CD4-positive, alpha-beta T cell treated with Interleukin-4 for 1 hour (primary cell): ENCODE measurements at regions not wholly inside any gene's neighbourhood (a gene's known extent, or its start where the extent isn't known, plus 50 kb on each side); places are given as distances from the start of the nearest gene placed in this dataset.

Source experiments
- DNase-seq, 2 donors: peaks; one replicate each; pipeline ENCODE4 v3.0.0-alpha.2; 2020 to 2022

DNA sequence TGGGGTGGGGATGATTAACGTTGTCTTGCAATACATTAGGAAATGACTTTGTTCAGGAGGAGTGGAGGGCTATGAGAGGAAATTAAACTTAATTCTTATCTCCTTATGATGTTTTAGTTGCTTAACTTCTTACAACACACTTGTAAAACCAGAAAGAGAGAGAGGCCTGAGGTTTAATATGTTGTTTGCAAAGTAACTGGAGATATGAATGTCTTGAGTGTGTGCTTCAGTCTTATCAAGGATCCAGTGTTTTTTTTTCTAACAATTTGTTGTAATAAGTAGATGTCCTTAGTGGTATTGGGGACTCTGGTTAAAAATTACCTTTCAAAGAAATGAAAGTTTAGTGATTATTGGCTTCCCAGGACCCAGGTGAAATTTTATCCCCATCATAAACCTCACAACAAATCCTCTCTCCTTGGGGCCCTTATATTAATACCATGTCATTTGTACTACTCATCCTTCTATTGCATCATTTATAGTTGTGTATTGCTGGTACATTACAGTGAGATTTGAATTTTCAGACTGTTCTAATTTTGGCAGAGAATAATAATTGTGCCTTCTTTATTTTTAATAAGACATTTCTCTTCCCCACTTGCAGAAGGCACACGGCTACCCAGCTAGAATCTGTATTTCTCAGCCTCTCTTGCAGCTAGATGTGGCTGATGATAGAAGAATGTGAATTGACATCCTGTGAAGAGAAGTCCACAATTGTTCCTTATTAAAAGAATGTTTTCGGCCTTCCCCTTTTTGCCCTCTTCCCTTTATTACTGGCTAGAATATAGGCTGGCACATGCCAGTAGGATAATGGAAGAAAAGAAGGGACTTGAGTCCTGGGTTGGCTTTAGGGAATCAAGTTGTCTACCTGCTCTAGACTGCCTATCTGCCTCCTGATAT is 91.9 kb upstream of the CXCR4 start:
- DNase-seq: no peak

DNA sequence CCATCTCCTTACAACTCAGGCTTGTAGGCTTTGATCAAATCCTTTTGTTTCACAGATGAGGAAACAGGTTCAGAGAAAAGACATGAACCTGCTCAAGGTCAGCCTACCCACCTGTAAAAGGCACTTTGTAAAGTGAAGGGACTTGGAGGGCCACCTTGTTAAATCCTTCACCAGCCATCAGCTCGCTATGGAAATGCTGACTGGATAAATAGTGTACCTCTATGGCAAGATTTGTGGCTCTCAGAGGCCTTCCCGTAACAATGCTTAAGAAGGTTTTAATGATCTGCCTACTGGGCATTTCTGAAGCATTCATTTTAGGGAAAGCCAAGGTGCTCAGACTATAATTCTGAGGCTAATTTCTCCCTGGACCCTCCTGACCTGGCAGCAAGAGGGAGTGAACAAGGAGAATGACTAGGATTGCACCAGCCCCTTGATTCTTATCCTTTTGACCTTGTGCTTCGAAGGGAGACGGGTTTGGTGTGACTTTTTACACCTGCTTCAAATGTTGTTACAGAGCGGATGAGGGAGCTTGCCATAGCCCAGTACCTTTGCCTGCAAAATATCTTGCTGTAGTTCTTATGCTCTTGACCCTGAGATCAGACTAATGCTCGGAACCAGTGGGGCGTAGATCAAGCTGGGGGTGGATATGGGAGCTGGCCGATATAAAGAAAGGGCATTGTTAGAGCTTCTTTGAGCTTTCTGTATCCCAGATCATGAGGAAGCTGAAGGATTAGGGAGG is 90.9 kb upstream of the CXCR4 start:
- DNase-seq: no peak

DNA sequence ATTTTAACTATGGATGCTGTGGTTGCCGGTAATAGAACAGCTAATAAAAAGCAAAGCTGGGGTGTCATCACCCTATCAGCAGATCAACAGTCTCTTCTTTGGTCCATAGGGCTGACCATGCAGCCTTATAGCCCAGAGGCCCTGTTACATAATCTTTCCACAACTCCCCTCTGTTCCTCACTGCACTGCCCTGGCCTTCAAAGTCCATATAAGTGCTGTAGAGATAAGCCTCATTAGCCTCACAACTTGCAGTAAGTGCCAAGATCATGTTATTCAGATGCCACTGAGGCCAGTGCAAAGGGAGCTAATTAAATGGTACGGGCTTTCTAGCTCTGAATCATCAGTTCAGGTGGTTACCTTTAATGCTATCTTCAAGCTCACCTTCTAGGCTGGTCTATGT is 89.7 kb upstream of the CXCR4 start:
- no peak for DNase-seq

DNA sequence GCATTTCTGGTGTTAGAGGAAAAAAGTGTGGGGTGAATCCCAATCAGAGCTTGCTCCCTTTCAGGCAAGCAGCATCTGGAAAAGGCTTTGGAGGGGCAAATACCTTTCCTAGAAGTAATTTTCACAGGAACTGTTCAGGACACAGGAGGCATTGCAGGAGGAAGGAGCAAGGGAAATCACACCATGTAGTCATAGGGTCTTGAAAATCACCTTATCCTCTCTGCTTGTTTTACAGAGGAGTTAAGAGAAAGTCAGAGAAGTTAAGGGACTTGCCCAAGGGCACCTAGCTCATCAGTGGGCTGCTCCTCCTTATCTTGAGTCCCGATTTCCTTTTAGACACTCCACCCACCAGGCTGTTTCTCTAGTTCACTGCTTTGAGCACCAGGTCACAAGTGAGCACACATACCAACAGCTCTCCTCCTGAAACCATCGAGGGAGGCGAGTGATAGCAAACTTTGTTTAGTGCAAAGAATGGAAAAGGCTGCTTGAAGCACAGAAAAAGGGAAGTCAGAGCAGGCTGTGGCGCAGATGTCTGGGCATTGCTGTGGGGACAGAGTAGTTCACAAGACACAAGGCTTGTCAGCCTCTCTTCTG is 89.2 kb upstream of the CXCR4 start:
- DNase-seq: peak in 1 of 2 donors; percentile 73

DNA sequence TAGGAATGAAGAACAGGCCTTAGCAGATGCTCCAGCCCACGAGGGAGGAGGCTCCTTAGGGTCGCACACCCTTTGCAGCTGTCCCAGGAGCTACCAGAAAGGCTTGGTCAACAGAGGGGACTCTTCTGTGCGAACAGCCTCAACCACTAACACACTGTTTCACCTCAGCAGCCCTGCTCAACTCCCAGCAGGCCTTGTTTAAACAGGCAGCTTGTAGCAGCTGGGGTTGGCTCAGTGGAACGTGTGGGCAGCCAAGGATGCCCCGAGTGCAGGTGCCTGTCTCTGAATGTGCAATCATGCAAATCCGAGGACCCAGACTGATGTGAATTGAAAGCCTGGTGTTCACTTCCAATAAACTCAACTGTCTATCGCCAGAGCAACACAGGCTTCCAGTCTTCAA is 88.7 kb upstream of the CXCR4 start:
- peak in 1 of 2 donors; percentile 88 for DNase-seq

DNA sequence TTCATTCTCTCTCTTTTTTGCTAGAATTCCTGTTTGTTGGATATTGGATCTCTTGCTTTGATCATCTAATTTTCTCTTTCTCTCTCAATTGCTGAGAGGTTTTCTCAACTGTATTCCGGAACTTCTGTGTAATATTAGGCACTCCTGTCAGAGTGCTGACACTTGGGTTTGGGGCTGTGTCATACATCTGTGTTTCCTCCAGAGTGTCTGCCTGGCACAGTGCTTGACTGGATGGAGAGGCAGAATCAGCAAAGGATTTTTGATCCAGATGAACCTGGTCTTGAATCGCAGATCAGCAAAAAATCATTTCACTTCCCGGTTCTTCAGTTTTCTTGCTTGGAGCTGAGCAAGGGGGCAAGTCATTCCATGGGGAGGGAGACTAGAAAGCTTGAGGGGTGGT is 87.7 kb upstream of the CXCR4 start:
- DNase-seq: no peak

DNA sequence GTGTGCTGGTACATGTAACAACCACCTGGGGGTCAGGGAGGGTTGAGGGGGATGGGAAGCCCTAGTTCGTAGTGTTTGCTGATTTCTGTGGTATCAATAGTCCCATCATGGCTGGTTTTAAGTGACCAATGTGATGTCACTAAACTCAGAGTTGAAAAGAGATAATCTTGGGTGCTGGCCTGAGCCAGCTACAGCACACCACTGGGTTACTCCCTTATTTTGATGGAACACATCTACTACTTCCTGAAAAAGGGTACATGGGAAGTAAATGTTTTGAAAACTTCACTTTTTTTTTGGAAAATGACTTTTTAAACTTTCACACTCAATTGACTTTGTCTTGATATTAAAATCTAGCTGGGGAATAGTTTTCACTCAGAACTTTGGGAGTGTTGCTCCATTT is 87.0 kb upstream of the CXCR4 start:
- no peak for DNase-seq

DNA sequence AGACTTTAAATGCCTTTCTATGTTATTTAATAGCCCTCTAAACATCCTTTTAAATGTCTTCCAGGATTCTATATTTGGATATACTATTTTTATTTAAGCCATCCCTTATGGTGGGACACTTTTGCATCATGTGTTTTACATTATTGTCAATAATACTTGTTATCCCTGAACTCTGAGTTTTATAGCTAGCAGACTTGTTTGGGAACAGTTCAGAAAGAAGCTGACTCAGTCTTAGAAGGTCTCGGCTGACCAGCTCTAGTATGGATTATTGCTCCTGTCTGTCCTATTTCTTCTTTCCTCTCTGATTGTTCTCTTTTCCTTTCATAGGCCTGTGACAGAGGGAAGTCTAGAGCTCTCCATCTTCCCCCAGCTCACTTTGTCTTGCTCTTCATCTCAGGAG is 77.3 kb upstream of the CXCR4 start:
- no peak for DNase-seq

DNA sequence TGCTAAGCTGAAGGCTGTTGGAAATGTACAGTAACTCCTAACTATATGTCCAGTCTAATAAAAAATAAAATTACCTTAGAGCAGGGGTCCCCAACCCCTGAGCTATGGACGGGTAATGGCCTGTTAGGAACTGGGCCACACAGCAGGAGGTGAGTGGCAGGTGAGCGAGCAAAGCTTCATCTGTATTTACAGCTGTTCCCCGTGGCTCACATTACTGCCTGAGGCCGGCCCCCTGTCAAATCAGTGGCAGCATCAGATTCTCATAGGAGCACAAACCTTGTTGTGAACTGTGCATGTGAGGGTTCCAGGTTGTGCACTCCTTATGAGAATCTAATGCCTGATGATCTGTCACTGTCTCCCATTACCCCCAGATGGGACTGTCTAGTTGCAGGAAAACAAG is 73.1 kb upstream of the CXCR4 start:
- no peak for DNase-seq

DNA sequence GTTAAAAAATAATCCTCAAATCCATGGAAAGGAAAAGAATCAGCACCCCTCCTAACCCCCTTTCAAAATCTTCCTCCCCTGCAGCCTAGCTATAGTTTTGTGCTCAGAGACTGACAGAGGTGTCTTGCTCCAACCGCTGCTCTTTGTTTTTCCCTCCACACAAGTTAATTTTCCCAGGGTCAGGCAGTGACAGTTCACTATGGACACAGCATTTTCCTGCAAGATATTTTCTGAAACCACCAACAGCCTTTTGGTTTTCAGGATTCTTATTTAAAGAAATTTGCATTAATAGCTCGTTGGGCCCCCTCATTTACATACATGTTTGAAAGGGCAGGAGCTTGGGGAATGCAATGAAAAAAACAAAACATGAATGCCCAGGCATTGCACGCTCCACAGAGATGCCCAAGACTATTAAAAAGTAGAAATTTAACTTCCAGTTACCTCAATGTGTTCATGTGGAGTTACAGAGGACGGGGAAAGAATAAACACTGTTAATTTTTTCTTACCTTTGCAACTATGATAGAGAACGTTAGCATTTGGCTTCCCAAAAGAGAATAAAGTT is 71.4 kb upstream of the CXCR4 start:
- no peak for DNase-seq

DNA sequence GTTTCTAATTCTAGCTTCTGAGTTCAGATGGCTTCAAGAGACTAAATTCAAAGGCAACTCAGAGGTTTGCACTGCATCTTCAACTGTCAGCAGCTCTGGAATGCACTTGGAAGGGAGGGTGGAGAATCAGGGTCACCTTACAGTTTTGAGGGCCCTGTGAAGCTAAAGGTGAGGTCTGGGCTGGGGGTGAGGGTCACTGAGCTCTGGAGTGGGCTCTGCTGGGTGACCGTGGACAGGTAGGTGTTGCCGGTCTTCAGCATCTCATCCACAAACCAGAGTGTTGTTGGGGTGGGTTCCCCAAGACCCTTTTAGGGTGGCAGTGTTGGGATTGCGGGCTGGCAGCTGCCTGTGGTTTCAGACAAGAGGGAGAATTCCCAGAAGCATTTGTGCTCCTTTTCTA is 70.1 kb upstream of the CXCR4 start:
- DNase-seq: no peak

DNA sequence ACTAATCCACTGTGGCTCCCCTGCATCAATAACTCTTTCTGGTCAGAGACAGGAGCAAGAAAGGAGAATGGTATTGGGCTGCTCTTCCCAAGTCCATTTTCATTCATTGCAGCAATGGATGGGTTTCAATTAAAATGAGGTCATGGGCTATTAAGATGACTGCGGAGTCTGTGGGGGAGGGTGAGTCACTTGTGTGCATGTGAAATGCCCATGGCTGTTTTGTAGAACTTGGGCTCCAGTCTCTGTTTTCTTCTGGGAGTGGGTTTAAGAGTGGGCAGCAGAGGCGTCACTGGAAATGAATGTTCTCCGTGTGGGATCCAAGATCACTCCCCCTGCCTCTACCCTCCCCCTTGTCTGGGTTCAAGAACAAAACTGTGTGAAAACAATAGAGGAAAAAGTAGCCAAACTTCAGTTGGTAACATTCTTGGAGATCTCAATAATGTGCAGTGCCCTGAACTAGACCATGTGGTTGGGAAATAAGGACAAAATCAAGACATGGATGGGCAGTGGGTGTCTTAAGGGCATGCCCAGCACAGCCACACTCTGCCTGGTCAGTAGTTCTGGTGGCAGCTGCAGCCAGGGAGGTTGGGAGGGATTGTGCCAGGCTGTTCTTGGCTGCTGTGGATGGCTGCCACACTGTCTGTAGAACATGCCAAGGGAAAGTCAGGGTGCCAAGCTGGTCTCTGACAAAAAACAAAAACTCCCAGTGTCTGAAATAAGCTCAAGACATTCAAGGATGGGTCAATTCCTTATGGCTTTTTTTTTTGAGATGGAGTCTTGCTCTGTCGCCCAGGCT is 68.2 kb upstream of the CXCR4 start:
- DNase-seq: no peak

DNA sequence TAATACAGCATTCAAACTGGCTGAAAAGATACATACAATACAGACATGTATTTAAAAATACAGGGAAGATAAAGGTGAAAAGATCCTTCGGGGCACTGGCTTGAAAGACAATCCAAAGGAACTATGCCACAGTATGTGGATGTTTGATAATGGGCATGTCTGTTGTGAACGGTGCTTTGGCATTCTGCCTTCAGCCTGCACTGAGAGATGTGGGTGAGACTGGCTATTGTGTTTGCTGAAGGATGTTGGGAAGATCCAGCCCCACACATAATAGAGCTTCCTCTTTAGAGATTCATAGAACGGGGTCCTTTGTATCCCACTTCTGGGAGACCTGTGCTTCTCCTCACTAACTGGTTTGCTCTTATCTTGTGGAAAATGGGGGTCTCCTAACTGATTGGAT is 65.1 kb upstream of the CXCR4 start:
- no peak for DNase-seq

DNA sequence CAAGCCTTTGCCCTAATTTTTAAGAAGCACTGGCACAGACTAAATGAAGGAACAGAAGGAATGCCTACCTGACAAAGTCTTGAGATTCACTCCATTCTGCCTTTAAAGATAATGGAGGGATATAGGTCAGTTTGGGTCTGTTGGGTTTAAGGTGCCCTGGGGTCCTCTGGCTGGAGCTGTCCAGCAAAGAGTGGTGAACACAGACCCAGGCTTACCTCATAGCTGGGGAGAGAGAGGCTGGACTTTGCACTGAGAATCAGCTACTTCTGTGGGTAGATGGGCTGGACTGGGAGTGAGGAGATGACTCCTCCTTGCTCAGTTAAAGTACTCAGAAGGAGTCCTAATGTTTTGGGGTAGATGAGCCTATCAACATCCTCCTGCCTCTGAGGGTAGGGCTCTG is 64.4 kb upstream of the CXCR4 start:
- DNase-seq: no peak

DNA sequence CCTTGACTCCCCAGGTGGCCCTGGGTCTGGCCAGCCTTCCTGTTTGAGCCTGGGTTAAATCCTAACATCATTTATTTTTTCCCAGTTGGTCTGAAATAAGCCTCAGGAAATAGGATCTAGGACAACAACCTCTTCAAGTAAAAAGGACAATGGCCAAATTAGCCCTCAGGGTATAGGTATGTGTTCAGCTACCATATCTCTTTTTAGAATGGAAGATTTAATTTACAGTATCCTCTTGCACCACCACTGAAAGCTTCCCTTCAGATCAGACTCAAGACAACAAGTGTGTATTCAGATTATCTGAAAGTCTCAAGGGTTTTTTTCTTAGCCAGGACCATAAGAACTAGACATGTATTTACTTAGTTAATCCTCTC is 61.6 kb upstream of the CXCR4 start:
- DNase-seq: no peak

DNA sequence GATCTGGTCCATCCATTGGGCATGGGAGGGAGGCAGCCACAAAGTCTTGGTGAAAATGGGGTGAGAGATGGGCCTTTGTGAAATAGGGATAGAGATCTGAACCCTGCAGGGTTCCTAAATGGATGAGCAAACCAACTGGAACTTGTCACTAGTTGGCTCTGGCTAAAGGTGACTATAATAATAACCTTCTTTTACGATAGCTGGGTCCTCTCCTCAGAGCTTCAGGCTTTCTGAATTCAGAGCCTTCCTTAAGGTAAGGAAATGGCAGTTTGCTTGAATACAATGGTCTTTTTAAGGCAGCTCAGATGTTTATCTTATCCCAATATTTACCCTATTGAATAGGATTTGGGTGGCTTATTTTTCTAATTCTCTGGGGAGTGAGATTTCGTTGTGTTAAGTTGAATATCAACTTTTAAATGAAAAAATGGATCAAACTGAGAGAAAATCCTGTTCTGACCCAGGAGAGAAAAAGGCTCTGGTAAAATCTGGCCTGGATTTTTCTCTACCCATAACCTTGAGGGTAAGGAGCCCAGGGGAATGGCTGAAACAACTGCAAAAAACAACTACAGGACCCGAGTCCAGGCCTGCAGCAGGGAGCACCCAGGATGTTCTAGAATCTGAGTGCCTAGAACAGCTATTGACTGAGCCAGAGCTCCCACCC is 61.1 kb upstream of the CXCR4 start:
- no peak for DNase-seq

DNA sequence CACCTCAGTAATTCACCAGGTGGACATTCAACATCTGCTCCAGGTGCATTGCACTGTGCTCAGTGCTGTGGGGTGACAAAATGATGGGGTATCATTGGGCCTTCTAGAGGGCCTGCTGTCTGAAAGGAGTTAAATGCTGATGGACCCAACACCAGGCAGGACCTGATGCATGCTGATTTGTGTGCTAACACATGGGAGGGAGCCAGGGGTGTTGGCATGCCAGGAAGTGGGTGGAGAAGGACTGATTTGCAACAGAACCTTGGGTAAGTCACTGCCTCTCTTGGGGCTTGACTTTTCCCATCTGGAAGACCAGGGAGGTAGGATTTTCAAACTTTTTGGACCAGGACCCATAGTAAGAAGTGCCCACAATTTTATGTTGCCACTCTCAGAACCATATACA is 57.9 kb upstream of the CXCR4 start:
- DNase-seq: no peak

DNA sequence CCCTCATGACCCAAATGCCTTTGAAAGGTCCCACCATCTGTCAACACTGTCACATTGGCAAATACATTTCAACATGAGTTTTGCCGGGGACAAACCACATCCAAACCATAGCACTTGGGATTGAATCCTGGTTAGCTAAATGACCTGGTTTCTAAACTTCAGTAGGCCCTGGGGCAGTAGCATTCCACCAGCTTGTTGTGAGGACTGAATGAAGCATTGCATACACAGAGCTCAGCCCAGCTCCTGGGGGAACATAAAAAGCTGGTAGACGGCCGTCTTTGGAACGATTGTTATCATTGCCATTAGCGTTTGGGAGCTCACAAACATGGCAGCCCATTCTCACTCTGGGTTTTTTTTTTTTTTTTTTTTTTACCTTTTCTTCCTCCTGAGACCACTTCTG is 57.5 kb upstream of the CXCR4 start:
- no peak for DNase-seq

DNA sequence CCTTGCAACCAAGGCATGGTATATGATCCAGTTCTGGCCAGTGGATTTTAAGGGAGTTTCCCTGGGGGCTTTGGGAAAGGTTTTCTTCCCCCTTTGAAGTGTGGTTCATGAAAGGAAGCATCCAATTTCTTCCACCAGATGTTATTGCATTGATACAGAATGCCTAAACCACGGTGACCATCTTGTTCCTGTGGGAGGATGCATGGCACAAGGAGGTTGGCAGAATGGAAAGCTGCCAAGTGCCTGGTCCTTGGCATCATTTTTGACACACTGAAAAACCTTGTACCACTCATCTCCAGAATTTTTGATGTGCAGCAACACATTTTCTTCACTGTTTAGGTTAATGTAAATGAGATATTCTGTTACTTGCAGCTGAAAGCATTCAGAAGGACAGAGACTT is 55.2 kb upstream of the CXCR4 start:
- DNase-seq: no peak

DNA sequence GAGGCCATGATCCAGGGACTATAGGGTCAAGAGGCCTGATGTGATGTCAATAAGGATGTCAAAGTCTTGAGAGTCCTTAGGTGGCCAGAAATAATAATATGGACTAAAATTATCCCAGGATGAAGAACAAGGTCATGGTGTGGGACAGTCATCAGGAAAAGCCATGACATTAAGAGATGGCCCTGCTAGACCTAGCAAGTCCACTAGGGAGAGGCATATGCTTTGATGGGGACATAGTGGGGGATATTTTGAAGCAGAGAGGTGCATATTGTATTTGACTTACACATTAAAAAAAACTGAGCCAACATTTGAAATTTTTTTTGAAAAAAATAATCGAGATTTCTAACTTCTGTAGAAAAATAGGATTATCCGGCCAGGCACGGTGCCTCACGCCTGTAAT is 53.3 kb upstream of the CXCR4 start:
- DNase-seq: no peak

DNA sequence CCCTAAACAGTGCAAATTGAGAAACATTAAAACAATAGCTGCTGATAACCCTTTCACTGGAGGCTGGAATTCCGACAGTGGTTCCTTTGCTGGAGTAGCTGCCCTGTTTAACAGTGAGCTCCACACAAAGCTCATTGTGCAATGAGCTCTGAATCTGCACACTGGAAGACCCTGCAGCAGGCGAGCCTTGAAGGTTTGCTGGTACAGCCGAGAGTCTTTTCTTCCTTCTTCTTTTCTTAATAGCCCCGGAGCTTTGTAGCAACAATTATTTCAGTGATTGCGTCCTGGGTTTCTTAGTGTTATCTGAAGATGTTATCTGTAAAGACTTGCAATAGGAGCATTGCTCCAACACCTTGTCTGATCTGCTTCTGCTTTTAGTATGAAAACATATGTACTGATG is 50.8 kb upstream of the CXCR4 start:
- no peak for DNase-seq

DNA sequence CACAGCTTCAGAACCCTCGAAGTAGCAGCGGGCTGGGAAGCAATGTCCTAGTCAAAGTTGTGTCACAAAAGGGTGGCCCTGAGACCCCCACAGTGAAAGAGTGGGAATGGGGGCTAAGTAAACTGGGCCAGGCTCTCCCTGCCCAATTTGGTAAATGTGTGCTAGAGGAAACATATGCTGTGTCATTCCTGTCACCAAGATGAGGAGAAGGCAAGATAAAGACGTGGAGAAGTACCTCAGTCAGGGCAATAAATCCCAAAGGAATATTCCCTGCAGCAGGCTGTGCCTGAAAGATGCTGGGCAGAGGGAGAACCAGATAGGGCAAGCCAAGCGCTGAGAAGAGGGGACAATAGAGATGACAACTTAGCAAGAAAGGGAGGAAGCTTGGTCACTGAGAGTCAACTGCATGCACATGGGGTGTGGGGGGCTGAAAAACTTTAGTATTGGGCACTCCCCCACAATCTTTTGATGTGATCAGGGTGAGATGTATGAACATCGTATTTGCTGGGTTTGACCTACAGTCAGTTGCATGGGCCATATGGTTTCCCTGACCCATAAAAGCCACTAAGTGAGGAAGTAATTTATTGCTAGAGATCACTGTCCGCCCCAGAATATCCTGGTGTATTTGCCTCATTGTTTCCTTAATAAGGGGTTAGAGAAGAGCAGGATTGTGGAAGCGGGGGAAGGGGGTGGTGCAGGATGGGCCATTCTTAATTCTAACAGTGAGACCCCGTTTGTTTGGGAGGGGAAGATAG is 49.9 kb upstream of the CXCR4 start:
- DNase-seq: no peak
